NOMO-1 (cell line): ENCODE measurements at regions not wholly inside any gene's neighbourhood (a gene's known extent, or its start where the extent isn't known, plus 50 kb on each side); places are given as distances from the start of the nearest gene placed in this dataset.
A peak's percentile ranks its signal among the peaks of the same experiment; 100 is the strongest.

Experiments
- DNase-seq, 2 experiments: peaks; one replicate each; lab custom pipeline; 2025; ENCODE audit not compliant: unreplicated experiment in 2 of 2; lab: John Stamatoyannopoulos, UW

GRCh38 chr12:96131230-96131788 is 62.9 kb upstream of the ELK3 start:
- DNase-seq, result no peak

GRCh38 chr12:96132819-96133218 is 61.4 kb upstream of the ELK3 start:
- DNase-seq, result peak; percentile 2 to 15

- DNase-seq, result no peak
These were observed 60.0 kb upstream of the ELK3 start for GRCh38 chr12:96134200-96134599.

GRCh38 chr12:96136161-96136560 is 58.0 kb upstream of the ELK3 start:
- DNase-seq, result no peak

- peak; percentile 7 to 59 for DNase-seq
These were observed 57.3 kb upstream of the ELK3 start for GRCh38 chr12:96136725-96137378.

GRCh38 chr12:96140174-96140573 is 54.0 kb upstream of the ELK3 start:
- no peak for DNase-seq

GRCh38 chr12:96141216-96141912 is 52.8 kb upstream of the ELK3 start:
- DNase-seq, result no peak

DNA sequence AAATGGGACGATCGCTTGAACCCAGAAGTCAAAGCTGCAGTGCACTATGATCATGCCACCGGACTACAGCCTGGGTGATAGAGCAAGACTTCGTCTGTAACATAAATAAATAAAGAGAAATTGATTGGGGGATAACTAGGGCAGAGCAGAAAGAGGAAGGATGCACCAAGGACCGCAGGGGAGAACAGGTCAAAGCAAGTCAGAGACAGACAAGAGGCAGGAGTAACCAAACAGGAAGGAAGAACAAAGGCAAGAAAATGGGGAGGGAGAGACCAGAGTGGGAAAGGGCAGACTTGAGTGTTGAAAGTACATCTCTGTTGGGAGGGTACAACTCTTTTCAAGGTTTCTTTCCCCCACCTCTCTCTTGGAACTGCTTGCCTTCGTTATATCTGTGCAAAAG is 50.8 kb upstream of the ELK3 start:
- DNase-seq, result peak; percentile 51 to 71

- peak; percentile 24 to 28 for DNase-seq
These were observed 50.2 kb upstream of the ELK3 start for GRCh38 chr12:96143827-96144565.
